ENCODE measurements at regions not wholly inside any gene's neighbourhood (a gene's known extent, or its start where the extent isn't known, plus 50 kb on each side); places are given as distances from the start of the nearest gene placed in this dataset.
"Not testable (repeated sequence)": the region's sequence is repeated elsewhere in the genome, so short reads cannot be mapped to it uniquely, and the experiment has no call there.

GRCh38 chr11:104704146-104704830, 194.0 kb downstream of the CASP12 start:
- DNase-seq (ENCODE audit: low read depth), result no peak

- DNase-seq (ENCODE audit: low read depth), result peak; percentile 13
These were observed 197.7 kb downstream of the CASP12 start for GRCh38 chr11:104700609-104701008.

- no peak for DNase-seq (ENCODE audit: low read depth)
These were observed 198.3 kb downstream of the CASP12 start for GRCh38 chr11:104699981-104700380.

- no peak for DNase-seq (ENCODE audit: low read depth)
These were observed 203.2 kb downstream of the CASP12 start for GRCh38 chr11:104695065-104695463.

- DNase-seq (ENCODE audit: low read depth), result peak; percentile 62
These were observed 203.8 kb downstream of the CASP12 start for GRCh38 chr11:104694259-104695064.

- DNase-seq (ENCODE audit: low read depth), result no peak
These were observed 205.5 kb downstream of the CASP12 start for GRCh38 chr11:104692751-104693150.

GRCh38 chr11:104691129-104691528, 207.1 kb downstream of the CASP12 start:
- DNase-seq (ENCODE audit: low read depth), result no peak

- DNase-seq (ENCODE audit: low read depth), result no peak
These were observed 208.0 kb downstream of the CASP12 start for GRCh38 chr11:104690241-104690640.

GRCh38 chr11:104688731-104689130, 209.5 kb downstream of the CASP12 start:
- DNase-seq (ENCODE audit: low read depth), result no peak

GRCh38 chr11:104682206-104682605, 216.1 kb downstream of the CASP12 start:
- DNase-seq (ENCODE audit: low read depth), result no peak

GRCh38 chr11:104679258-104679657, 219.0 kb downstream of the CASP12 start:
- DNase-seq (ENCODE audit: low read depth), result no peak

- DNase-seq (ENCODE audit: low read depth), result peak; percentile 3
These were observed 219.9 kb downstream of the CASP12 start for GRCh38 chr11:104678408-104678807.

- not testable (repeated sequence) for DNase-seq (ENCODE audit: low read depth)
These were observed 221.2 kb downstream of the CASP12 start for GRCh38 chr11:104677069-104677468.

- DNase-seq (ENCODE audit: low read depth), result no peak
These were observed 225.4 kb downstream of the CASP12 start for GRCh38 chr11:104672897-104673296.

- peak; percentile 84 for DNase-seq (ENCODE audit: low read depth)
These were observed 229.3 kb downstream of the CASP12 start for GRCh38 chr11:104668797-104669463.

GRCh38 chr11:104666624-104667023, 231.6 kb downstream of the CASP12 start:
- DNase-seq (ENCODE audit: low read depth), result no peak

- no peak for DNase-seq (ENCODE audit: low read depth)
These were observed 232.6 kb downstream of the CASP12 start for GRCh38 chr11:104665641-104666040.

GRCh38 chr11:104663190-104664140, 234.8 kb downstream of the CASP12 start:
- peak; percentile 32 for DNase-seq (ENCODE audit: low read depth)

GRCh38 chr11:104661901-104662300, 236.4 kb downstream of the CASP12 start:
- no peak for DNase-seq (ENCODE audit: low read depth)

GRCh38 chr11:104661471-104661870, 236.8 kb downstream of the CASP12 start:
- DNase-seq (ENCODE audit: low read depth), result no peak

GRCh38 chr11:104658177-104658576, 240.1 kb downstream of the CASP12 start:
- no peak for DNase-seq (ENCODE audit: low read depth)

All from HT1080 (cell line).